ENCODE measurements at regions not wholly inside any gene's neighbourhood (a gene's known extent, or its start where the extent isn't known, plus 50 kb on each side); places are given as distances from the start of the nearest gene placed in this dataset.

DNA sequence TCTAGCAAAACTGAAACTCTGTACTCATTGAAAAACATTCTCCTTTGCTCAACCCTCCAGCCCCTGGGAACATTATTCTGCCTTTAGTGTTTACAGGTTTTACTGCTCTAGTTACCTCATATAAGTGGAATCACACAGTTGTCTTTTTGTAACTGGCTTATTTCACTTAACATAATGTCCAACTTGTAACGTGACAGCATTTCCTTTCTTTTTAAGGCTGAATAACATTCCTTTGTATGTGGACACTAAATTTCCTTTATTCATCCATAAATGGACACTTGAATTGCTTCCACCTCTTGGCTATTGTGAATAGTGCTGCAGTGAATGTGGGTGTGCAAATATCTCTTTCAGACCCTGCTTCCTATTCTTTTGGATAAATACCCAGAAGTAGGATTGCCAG, 144.9 kb downstream of the ACTR3 start:
- TF ChIP-seq, protein P1, sequence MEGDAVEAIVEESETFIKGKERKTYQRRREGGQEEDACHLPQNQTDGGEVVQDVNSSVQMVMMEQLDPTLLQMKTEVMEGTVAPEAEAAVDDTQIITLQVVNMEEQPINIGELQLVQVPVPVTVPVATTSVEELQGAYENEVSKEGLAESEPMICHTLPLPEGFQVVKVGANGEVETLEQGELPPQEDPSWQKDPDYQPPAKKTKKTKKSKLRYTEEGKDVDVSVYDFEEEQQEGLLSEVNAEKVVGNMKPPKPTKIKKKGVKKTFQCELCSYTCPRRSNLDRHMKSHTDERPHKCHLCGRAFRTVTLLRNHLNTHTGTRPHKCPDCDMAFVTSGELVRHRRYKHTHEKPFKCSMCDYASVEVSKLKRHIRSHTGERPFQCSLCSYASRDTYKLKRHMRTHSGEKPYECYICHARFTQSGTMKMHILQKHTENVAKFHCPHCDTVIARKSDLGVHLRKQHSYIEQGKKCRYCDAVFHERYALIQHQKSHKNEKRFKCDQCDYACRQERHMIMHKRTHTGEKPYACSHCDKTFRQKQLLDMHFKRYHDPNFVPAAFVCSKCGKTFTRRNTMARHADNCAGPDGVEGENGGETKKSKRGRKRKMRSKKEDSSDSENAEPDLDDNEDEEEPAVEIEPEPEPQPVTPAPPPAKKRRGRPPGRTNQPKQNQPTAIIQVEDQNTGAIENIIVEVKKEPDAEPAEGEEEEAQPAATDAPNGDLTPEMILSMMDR (conservative IDR thresholded peaks at IDR 0.05; ENCODE audit: low read length), result no peak
- no peak for TF ChIP-seq EZH2phosphoT487 (IDR thresholded peaks at IDR 0.05; ENCODE audit: borderline replicate concordance, low read depth, low read length)

All from OCI-LY7 (cell line).